Stimulated activated CD4-positive, alpha-beta T cell treated with anti-CD3 and anti-CD28 coated beads, Interleukin-15, amount 100 ng/mL, for 48 hours (primary cell): ENCODE measurements at regions not wholly inside any gene's neighbourhood (a gene's known extent, or its start where the extent isn't known, plus 50 kb on each side); places are given as distances from the start of the nearest gene placed in this dataset.

Experiments
- DNase-seq, 2 donors: peaks; one replicate each; pipeline ENCODE4 v3.0.0-alpha.2; 2020; ENCODE audit warnings: low read depth in 2 of 2

DNA sequence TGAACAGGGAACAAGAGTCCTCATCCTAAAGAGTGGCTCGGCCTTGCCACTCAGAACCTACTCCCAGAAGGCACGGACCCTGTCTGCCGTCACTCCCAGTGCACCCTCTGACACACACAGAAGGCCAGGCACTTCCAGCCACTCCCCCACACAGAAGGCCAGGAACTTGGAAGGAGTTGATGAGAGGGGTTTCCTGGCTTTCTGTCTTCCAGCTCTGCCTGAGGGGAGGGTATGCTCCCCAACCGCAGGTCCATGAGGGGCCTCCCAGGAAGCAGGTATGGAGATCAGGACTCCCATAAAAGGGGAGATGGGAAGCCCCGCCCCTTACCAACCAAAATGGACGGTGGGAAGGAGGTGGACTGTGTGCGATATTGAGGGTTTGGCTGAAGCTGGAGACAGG is 247.6 kb upstream of the IRX4 start:
- DNase-seq = no peak

- no peak for DNase-seq
Observed at GRCh38 chr5:2129568-2130272, 247.0 kb upstream of the IRX4 start.

DNA sequence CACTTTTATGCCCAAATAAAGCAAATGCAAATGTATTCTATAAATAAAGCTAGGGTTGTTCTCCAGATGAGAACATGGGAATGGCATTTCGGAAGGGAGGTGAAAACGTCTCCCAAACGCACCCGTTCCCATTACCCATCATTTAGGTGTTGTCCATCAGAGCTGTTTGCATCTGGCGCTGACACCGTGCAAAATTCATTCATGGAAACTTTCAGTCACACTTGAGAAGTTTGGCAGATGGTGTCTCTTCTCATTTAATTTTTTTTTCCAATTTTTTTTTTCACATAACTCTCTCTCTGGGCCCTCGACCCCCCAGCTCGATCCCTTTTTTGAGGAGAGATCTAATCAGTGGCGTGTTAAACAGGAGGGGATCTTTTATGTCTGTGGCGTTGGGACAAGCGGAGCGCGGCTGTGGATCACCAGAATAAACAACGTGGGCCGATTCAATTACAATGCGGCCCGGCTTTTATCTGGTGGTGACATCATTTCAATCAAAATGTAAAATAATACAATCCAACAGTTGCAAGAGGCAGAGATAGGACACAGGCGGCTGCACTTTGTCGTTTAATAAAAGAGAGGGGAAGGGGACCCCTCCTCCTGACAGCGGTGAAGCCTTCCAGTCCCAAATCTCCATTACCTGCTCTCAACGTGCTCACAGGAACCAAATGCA is 246.1 kb upstream of the IRX4 start:
- DNase-seq = no peak

GRCh38 chr5:2126512-2126911 is 243.8 kb upstream of the IRX4 start:
- DNase-seq = no peak

DNA sequence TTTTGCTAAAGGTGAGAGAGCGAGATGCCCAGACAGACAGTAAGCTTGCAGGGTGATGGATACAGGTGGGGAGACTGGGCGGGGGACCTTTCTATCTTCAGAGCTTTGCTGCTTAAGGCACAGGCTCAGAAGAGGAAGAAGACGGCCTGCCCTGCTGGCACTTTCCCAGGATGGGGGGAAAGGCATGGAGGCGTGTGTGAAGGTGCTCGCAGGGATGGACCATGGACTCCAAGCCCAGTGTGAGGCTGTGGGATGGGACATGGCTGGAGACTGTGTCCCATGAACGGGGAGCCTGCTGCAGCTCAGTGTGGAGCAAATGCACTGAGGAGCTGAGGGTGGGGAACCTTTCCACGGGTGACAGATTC is 243.2 kb upstream of the IRX4 start:
- no peak for DNase-seq

DNA sequence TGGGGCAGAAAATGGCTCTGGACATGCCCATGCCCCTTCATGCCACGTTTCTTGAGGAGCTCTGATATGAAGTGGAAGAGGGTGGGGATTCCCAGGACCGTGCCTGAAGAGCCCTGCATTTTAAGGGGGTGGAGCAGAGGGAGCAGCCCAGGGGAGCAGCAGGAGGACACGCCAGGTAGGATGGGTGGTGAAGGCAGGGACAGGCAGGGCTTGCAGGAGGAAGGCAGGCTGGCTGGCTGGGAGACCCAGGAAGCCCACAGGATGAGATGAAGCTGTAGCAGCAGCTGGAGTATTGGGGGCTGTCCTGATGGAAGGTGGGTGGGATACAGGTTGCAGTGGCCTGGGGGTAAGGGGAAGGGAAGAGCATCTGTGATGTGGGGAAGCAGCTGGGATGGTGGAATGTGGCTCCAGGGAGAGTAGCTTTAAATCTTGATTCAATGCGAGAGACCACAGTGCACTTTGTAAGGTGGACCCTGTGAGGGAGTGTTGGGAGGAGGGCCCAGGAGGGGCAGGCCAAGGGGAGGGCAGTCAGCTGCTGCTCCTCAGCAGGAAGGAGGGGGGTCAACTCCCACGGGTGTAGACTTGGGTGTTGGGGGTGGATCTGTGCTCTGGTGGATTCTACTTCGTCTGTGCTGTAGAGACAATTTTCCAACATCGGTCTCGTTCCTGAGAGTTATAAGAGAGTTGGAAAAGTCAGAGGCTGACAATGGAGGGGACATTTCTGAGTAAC is 242.6 kb upstream of the IRX4 start:
- no peak for DNase-seq

DNA sequence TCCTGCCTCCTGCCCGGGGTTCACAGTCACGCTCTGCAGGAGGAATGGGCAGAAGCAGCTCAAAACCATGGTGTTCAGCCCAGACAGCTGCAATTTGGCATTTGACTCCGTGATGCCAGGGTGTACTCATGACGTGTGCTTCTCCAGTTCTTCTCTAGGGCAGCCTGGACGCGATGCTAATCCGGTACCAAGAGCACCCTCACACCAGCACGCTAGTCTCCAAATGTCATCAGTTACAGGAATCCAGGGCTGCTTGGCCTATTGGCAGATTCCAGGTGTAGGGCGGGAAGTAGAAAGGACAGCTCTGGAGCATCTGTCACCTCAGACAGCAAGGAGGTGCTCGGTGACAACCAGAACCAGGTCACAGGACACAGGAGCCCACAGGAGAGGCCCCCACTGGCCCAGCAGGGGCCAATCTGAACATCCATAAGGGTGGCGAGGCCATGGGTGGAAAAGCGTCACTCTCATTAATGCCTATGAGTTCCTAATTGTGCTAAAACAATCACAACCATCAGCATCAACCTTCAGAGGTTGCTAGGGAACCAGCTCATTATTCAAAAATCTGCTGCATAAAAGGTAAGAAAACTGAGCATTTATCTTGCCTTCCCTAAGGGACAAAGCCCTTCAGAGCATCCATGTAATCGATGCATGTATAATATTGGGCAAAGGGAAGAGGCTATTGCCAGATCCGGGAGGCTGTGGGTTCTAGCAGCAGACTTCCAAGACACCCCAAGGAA is 241.9 kb upstream of the IRX4 start:
- DNase-seq = no peak

- no peak for DNase-seq
Observed at GRCh38 chr5:2123874-2124273, 241.1 kb upstream of the IRX4 start.

GRCh38 chr5:2120361-2120760 is 237.6 kb upstream of the IRX4 start:
- no peak for DNase-seq

- DNase-seq = no peak
Observed at GRCh38 chr5:2119573-2119972, 236.8 kb upstream of the IRX4 start.

DNA sequence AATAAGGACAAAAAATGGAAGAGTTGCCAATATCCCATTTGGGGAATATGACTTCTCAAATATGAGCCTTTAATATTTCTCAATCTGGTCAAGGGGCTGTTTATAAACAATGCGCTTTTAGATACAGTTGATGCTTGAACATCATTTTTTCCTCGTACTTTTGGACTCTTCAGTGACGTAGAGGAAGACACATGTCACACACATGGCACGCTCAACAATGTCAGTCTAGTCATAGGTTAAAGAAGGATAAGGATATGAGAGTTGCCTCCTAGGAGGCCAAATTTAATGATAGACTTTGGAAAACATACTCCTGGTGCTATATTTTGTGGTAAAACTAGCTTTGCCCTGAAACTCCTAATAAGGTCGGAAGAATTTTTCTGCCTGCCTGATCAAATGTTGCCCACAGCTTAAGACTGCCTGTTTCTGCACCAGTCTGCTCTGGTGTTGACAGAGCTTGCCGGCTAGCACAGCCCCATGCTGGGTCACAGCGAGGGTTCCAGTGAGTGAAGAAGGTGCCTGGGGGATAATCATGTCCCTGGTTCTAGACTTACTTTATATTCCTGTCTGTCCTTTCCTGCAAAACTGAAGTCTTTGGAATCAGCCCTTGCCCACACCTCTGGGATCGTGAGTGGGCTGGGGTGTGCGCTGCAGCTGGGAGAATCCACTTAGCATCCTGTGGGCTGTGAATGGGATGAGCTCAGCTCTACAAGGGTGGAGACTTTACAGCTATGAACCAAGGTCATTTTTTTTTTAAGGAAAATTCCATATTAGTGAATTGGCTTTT is 230.8 kb upstream of the IRX4 start:
- no peak for DNase-seq

DNA sequence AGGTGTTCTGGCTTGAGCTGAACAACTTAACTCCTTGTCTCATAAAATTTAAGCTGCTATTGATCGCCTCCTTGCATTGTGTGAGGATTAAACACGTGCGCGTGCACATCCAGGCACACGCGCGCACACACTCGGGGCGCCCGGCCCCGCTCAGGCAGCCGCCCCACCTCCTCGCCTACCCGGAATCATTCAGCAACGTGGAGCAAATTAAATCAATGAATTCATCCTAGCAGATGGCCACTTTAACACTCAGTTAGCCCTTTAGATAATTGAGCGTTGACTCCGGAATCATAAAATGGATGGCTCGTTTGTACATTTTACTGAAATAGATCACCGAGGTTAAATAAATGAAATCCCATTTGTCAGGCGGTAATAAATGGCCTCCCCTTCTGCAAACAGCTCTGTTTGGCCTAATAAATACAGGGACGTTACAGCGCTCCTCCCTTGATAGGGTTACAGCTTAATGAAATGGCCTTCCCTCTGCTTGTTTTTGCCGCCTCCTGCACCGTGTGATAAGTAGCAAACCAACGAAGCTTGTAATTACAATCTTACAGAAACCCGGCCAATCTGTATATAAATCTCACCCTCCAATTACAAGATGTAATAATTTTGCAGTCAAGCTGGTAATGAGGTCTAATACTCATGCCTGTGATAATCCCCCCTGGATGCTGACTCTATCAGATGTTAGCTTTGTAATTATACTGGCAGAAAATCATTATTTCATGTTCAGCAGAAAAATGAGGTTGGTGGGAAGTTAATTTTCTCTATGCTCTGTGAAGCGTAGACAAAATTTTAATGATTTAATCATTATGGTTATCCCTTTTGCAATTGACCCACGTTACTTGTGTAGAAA is 229.7 kb upstream of the IRX4 start:
- DNase-seq = no peak

DNA sequence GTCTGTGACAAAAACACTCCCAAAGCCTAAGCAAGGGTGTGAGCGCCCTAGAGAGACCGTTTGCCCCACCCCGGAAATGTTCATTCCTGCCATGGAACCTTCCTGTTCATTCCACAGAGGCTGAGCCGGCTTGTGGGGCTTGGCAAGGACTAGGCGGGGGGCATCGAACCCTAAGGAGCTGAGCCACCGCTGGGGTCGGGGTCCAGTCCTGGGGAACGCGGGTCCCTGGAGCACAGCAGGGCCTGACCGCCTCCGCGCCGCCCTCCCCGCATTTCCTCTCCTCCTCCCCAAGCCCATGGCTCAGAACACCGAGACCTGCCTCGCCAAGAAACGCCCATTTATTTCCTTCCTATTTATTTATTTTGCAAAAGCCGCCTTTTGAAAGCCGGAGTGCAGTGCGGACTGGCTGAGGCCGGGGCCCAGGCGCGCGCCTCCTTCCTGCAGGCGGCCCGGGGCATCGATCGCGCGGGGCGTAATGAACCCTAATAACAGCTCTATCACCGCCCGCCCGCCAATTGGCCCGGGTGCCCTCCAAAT is 228.9 kb upstream of the IRX4 start:
- no peak for DNase-seq

DNA sequence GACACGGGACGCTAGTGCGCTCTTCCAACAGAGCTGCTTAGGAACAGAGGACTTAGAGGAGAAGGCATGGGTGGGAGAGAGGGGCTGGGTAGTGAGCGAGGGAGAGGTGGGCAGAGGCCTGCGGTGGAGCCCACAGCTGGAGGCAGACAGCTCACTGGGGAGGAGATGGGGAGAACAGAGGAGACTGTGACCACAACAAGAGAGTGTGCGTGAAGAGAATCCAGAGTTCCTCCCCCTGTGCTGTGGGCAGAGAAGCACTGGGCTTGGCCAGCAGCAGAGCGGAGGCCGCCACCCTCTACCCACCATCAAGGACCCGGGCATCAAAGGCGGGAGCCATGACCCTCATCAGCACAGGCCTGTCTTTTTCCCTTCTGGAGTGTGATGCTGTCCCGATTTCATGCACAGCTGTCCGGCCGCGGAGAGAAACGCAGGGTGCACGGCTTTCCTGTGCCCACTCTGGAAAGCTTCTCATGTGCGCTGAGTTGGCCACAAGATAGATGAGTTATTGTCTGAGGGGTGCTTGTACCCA is 228.3 kb upstream of the IRX4 start:
- no peak for DNase-seq

DNA sequence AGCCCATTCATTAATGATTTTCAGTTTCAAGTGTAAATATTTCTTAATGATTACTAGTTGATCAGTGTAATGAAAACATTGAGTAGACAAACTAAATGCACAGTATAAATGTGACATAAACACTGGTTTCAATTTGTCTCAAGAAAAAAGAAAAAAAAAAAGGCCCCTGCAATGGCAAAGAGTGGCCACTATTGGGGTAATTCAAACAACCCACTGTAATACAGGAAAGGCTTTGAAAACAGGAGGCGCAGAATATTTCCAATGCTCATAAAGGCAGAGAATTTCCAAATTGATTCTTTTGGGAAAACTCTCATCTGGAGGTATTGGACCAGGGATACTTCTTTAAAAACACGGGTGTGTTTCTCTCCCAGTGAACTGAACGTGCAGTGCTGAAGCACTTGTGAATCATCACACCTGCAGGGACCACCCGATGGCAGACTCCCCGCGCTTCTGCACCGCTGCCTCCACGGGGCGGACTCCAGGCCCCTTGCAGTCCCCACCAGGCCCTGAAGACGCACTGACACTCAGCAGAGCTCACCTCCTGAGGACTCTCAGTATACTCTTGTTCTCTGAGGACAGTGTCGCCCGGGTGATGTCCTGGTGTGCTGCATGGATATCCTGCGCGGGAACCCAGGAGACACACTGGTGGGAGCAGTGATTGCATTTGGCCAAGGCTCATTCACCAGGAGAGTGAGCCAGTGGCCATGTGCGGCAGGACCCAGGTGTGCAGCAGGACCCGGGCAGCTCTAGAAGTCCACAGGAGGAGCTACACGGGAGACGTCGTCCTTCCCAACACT is 227.6 kb upstream of the IRX4 start:
- DNase-seq = no peak

- no peak for DNase-seq
Observed at GRCh38 chr5:2109566-2109965, 226.8 kb upstream of the IRX4 start.

DNA sequence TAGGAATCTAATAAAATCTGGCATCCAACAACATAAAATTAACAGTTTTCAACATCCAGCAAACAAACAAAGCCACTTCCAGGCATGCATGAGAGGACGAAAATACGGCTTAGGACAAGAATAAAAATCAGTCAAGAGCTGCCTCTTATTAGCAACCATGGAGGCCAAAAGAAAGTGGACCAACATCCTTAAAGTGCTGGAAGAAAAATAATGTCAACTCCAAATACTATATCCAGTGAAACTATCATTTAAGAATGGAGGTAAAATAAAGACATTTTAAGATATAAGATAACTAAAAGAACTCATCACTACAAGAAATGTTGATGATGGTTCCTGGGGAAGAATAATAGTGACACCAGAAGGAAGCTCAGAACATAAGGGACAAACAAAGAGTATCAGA is 224.0 kb upstream of the IRX4 start:
- DNase-seq = no peak

DNA sequence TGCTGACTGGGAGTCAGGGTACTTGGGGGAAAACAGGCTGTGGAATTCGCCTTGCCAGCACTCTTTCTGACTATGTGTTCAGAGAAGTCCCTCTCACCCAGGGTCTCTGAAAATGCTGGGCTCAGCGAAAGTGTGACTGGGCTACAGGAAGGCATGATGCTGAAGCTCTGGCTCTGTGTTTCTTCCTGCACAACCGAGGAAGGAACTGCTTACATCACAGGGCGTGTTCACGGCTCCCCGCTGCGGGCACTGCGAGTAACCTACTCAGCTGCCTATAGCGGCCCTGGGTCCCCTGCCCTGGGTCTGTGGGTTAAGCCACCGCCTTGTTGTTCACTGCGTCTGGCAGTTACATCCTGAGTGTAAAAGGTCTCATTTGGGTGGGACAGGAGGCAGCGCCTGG is 222.4 kb upstream of the IRX4 start:
- DNase-seq = no peak

GRCh38 chr5:2103940-2104339 is 221.2 kb upstream of the IRX4 start:
- DNase-seq = no peak
